Thyroid gland (tissue), 4 donors: ENCODE measurements at regions not wholly inside any gene's neighbourhood (a gene's known extent, or its start where the extent isn't known, plus 50 kb on each side); places are given as distances from the start of the nearest gene placed in this dataset.

Experiments used
- DNase-seq, 2 donors: peaks; one replicate each; pipeline ENCODE4 v3.0.0-alpha.2; 2019
- H3K27ac ChIP-seq, 3 donors: fragments of 200-600 bp; sonication (generic); 1 replicate in 2 of 3; 2 replicates in 1 of 3; pipeline ENCODE4 v1.5.1; 2016 to 2019; ENCODE audit warnings: mild to moderate bottlenecking in 1 of 3, moderate library complexity in 1 of 3
- H3K27me3 ChIP-seq: fragments of 200-600 bp; sonication (generic); one replicate; pipeline ENCODE4 v1.5.1; 2019
- H3K36me3 ChIP-seq, 2 donors: fragments of 200-600 bp; sonication (generic); one replicate each; pipeline ENCODE4 v1.5.1; 2016 to 2019
- H3K4me1 ChIP-seq, 2 donors: fragments of 200-600 bp; sonication (generic); one replicate each; pipeline ENCODE4 v1.5.1; 2017 to 2019
- H3K4me3 ChIP-seq, 3 donors: fragments of 200-600 bp; sonication (generic); replicated peaks in 1 of 3; 1 replicate in 2 of 3; 2 replicates in 1 of 3; pipeline ENCODE4 v1.5.1; 2016; ENCODE audit warnings: mild to moderate bottlenecking in 1 of 3
- H3K9me3 ChIP-seq: fragments of 200-600 bp; sonication (generic); one replicate; pipeline ENCODE4 v1.5.1; 2017
- POLR2A ChIP-seq, 2 donors: fragments of 450-650 bp; IDR thresholded peaks; one replicate each; pipeline ENCODE4 v1.6.1; 2017; ENCODE audit warnings: antibody characterized with exemption in 2 of 2, mild to moderate bottlenecking in 2 of 2, moderate library complexity in 1 of 2
- WGBS, 2 donors: methylation state at CpG; one replicate each; pipeline ENCODE4 v1.1.5; 2017; 5-methylcytosine and 5-hydroxymethylcytosine counted together
- intact Hi-C: fragments of 100-400 bp; cut with DNase I; formaldehyde crosslinking; loops from one replicate; pipeline ENCODE4 v1.15.1; 2023
- TF ChIP-seq, protein P1 (sequence below), 6 experiments: fragments of 200-600 bp in 3 of 6; fragments of 450-650 bp in 3 of 6; sonication (generic) in 3 of 6; IDR thresholded peaks; one replicate each; pipeline ENCODE4 v1.5.1; 2016 to 2019; ENCODE audit warnings: antibody characterized with exemption in 6 of 6, mild to moderate bottlenecking in 2 of 6, inconsistent platforms in 1 of 6, moderate library complexity in 1 of 6

DNA sequence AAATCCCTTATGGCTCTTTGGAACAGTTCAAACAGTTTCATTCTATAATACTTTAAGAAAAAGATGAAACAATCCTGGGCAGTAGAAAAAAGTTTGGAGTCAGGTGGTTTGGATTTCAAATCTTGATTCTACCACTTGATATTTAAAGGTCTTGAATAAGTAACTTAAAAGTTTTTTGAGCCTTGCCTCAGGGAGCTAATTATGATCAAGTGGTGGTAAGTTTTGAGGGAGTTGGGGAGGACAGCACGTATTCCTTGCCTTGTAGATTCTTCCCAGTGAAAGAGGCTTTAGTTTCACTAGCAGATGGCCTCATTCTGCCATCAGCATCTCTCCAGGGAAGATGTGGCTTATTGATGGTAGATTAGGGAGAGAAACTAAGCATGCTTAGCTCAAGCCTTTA, 168.4 kb upstream of the CSNK1A1L start:
- H3K27me3 ChIP-seq, result no peaks in the 10 kb centered on the region
- H3K4me1 ChIP-seq, result no peaks in the 10 kb centered on the region
- no peak for TF ChIP-seq POLR2A (IDR thresholded peaks at IDR 0.05)
- TF ChIP-seq, protein P1, sequence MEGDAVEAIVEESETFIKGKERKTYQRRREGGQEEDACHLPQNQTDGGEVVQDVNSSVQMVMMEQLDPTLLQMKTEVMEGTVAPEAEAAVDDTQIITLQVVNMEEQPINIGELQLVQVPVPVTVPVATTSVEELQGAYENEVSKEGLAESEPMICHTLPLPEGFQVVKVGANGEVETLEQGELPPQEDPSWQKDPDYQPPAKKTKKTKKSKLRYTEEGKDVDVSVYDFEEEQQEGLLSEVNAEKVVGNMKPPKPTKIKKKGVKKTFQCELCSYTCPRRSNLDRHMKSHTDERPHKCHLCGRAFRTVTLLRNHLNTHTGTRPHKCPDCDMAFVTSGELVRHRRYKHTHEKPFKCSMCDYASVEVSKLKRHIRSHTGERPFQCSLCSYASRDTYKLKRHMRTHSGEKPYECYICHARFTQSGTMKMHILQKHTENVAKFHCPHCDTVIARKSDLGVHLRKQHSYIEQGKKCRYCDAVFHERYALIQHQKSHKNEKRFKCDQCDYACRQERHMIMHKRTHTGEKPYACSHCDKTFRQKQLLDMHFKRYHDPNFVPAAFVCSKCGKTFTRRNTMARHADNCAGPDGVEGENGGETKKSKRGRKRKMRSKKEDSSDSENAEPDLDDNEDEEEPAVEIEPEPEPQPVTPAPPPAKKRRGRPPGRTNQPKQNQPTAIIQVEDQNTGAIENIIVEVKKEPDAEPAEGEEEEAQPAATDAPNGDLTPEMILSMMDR (IDR thresholded peaks at IDR 0.05), result no peak
- no peak overlapping the region for H3K27ac ChIP-seq
- H3K4me3 ChIP-seq, result no peak overlapping the region
- intact Hi-C loops, result no loop called here
- no peaks in the 10 kb centered on the region for H3K36me3 ChIP-seq
- no peaks in the 10 kb centered on the region for H3K9me3 ChIP-seq
- no peak for DNase-seq
- 65 to 79% methylated on average over 1 of the region's 1 CpG for WGBS, 2 donors

DNA sequence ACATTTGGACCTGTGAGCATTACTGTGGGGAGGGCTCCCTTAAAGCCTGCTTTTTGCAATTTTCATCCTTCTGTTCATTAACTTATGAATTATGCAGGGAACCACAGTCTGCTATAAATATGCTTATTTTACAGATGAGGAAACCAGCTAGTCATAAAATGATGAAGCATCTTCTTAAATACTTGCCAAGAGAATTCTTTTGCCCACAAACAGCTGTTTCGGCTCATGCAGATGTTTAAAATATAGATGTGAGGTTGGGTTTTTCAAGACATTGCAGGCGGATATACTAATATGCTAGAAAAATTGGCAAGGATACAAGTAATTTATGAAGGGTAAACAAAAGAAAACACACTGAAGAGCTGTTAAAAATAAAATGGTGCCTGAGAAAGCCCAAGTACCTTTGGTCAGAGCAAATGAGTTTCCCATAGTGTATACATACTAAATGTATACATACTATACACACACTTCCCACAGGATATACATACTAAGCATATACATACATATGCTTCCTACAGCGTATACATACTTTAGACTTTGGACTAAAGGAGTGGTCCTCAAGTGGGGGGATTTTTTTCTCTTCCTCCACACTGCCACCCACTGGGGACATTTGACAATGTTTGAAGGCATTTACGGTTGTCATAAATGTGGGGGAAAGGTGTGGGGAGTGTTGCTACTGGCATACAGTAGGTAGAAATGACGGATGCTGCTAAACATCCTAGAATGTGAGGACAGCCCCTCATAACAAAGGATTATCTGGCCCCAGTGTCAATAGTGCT, 164.9 kb upstream of the CSNK1A1L start:
- TF ChIP-seq POLR2A (IDR thresholded peaks at IDR 0.05), result no peak
- TF ChIP-seq, protein P1 (IDR thresholded peaks at IDR 0.05), result no peak

DNA sequence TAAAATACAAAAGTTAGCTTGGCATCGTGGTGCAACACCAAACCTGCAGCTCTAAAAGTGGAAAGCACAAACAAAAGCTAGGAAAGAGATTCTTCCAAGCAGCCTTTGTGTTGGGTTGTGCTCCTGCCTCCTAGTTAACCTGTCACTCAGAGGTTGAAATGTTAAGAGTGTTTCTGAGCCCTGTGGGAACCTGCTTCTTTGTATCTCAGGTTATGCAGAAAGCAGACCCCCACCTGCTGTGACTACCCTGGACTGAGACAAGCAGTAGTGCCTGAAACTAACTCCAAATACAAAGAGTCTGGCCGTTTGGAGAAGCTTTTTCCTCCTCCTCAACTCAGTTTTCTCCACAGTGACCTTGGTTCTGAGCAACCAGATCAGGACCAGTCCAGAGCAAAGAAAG, 158.4 kb upstream of the CSNK1A1L start:
- intact Hi-C loops, result no loop called here
- H3K27me3 ChIP-seq, result no peaks in the 10 kb centered on the region
- H3K27ac ChIP-seq, result no peak overlapping the region
- no peak overlapping the region for H3K4me3 ChIP-seq
- WGBS, 2 donors, result 38 to 64% methylated on average over 2 of the region's 2 CpGs
- no peaks in the 10 kb centered on the region for H3K36me3 ChIP-seq
- no peaks in the 10 kb centered on the region for H3K4me1 ChIP-seq
- H3K9me3 ChIP-seq, result no peaks in the 10 kb centered on the region
- TF ChIP-seq, protein P1 (IDR thresholded peaks at IDR 0.05), result no peak
- no peak for TF ChIP-seq POLR2A (IDR thresholded peaks at IDR 0.05)
- DNase-seq, result no peak

More for the DNA sequence above, 164.9 kb upstream of the CSNK1A1L start:
- Histone ChIP-seq H3K36me3 (no peaks in the 10 kb centered on the region), H3K27me3 (no peaks in the 10 kb centered on the region), H3K4me3 (no peak overlapping the region), H3K27ac (no peak overlapping the region), H3K4me1 (no peaks in the 10 kb centered on the region), H3K9me3 (no peaks in the 10 kb centered on the region)
- 87 to 93% methylated on average over 5 of the region's 5 CpGs for WGBS, 2 donors
- intact Hi-C loops, result no loop called here
- DNase-seq, result no peak

DNA sequence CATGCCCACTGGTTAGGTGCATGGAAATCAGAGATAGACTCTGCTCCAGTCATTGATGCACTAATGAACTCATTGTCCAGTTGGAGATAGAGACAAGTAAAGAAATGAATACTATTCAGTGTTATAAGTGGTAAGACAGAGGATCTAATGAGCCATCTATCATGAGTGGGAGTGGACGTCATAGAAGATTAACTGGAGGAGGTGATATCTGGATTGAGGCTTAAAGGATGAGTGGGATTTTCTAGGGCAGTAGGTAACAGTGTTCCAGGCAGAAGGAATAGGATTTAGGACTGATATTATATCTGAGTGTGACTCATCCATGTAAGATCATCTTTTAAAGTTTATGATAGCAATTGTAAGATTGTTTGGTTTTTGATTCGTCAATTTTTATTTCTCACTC, 152.2 kb upstream of the CSNK1A1L start:
- Histone ChIP-seq H3K36me3 (no peaks in the 10 kb centered on the region), H3K4me1 (no peaks in the 10 kb centered on the region), H3K27ac (no peak overlapping the region), H3K27me3 (no peaks in the 10 kb centered on the region), H3K9me3 (no peaks in the 10 kb centered on the region), H3K4me3 (no peak overlapping the region)
- DNase-seq, result no peak
- 86 to 89% methylated on average over 2 of the region's 2 CpGs for WGBS, 2 donors
- no peak for TF ChIP-seq POLR2A (IDR thresholded peaks at IDR 0.05)
- TF ChIP-seq, protein P1 (IDR thresholded peaks at IDR 0.05), result no peak
- intact Hi-C loops, result no loop called here

DNA sequence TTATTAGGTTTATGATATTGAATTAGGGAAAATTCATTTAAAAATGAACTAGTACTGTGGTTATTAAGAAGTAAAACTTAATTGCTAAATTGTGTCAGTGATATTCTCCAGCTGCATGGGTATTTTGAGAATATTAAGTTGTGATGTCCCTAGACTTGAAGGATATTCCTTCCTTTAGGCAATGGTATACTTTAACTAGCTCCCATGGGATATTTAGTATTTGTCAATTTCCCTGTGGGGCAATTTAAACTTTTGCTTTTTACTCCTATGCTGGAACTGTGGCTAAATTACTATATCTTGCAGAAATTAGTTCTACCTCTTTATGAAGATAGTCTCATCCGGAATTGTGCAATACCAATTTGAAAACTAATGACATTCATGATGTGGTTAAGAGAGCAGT, 151.6 kb upstream of the CSNK1A1L start:
- WGBS, 2 donors, result 93 to 94% methylated on average over 1 of the region's 1 CpG
- Histone ChIP-seq H3K4me1 (no peaks in the 10 kb centered on the region), H3K9me3 (no peaks in the 10 kb centered on the region), H3K4me3 (no peak overlapping the region), H3K27ac (no peak overlapping the region), H3K36me3 (no peaks in the 10 kb centered on the region), H3K27me3 (no peaks in the 10 kb centered on the region)
- no peak for DNase-seq
- intact Hi-C loops, result no loop called here
- TF ChIP-seq, protein P1 (IDR thresholded peaks at IDR 0.05), result no peak
- no peak for TF ChIP-seq POLR2A (IDR thresholded peaks at IDR 0.05)
